Peyer's patch (tissue), 4 donors: ENCODE measurements at regions not wholly inside any gene's neighbourhood (a gene's known extent, or its start where the extent isn't known, plus 50 kb on each side); places are given as distances from the start of the nearest gene placed in this dataset.

Source experiments
- DNase-seq, 3 donors: peaks; one replicate each; pipeline ENCODE4 v3.0.0-alpha.2; 2017 to 2019
- H3K27ac ChIP-seq, 4 donors: fragments of 200-600 bp; sonication (generic); one replicate each; pipeline ENCODE4 v1.5.1; 2016 to 2019
- H3K27me3 ChIP-seq, 2 donors: fragments of 200-600 bp; sonication (generic); one replicate each; pipeline ENCODE4 v1.5.1; 2019
- H3K36me3 ChIP-seq, 3 donors: fragments of 200-600 bp; sonication (generic); one replicate each; pipeline ENCODE4 v1.5.1; 2016 to 2019
- H3K4me1 ChIP-seq, 4 donors: fragments of 200-600 bp; sonication (generic); one replicate each; pipeline ENCODE4 v1.5.1; 2016 to 2019
- H3K4me3 ChIP-seq, 4 donors: fragments of 200-600 bp; sonication (generic); 1 replicate in 3 of 4; 2 replicates in 1 of 4; pipeline ENCODE4 v1.5.1; 2016 to 2019; ENCODE audit warnings: mild to moderate bottlenecking in 1 of 4
- H3K9me3 ChIP-seq, 4 donors: fragments of 200-600 bp; sonication (generic); one replicate each; pipeline ENCODE4 v1.5.1; 2016 to 2019; ENCODE audit warnings: mild to moderate bottlenecking in 1 of 4
- CTCF ChIP-seq, 6 experiments: fragments of 450-650 bp in 4 of 6; fragments of 200-600 bp in 2 of 6; sonication (generic) in 1 of 6; IDR thresholded peaks; one replicate each; pipeline ENCODE4 v1.5.1; 2017 to 2019; ENCODE audit warnings: antibody characterized with exemption in 6 of 6, mild to moderate bottlenecking in 3 of 6, moderate library complexity in 1 of 6
- POLR2A ChIP-seq, 2 donors: fragments of 450-650 bp; IDR thresholded peaks; one replicate each; pipeline ENCODE4 v1.5.1; 2017; ENCODE audit warnings: antibody characterized with exemption in 2 of 2, mild to moderate bottlenecking in 2 of 2, moderate library complexity in 2 of 2

- Histone ChIP-seq H3K36me3 (no peaks in the 10 kb centered on the region), H3K27ac (no peak overlapping the region), H3K9me3 (no peaks in the 10 kb centered on the region), H3K4me1 (no peaks in the 10 kb centered on the region), H3K4me3 (no peak overlapping the region), H3K27me3 (no peaks in the 10 kb centered on the region)
- DNase-seq, result no peak
- TF ChIP-seq CTCF (IDR thresholded peaks at IDR 0.05), result no peak
- no peak for TF ChIP-seq POLR2A (IDR thresholded peaks at IDR 0.05)
These were observed 52.9 kb upstream of the CITED4 start for GRCh38 chr1:40914927-40915569.

- no peak for DNase-seq
- H3K36me3 ChIP-seq, result no peaks in the 10 kb centered on the region
- no peaks in the 10 kb centered on the region for H3K4me1 ChIP-seq
- no peak overlapping the region for H3K4me3 ChIP-seq
- no peaks in the 10 kb centered on the region for H3K9me3 ChIP-seq
- no peaks in the 10 kb centered on the region for H3K27me3 ChIP-seq
- TF ChIP-seq CTCF (IDR thresholded peaks at IDR 0.05) (no peak), POLR2A (IDR thresholded peaks at IDR 0.05) (no peak)
- H3K27ac ChIP-seq, result no peak overlapping the region
These were observed 53.4 kb upstream of the CITED4 start for GRCh38 chr1:40915581-40915980.

GRCh38 chr1:40917995-40918711 lies 56.0 kb upstream of the CITED4 start:
- no peak overlapping the region for H3K4me3 ChIP-seq
- no peaks in the 10 kb centered on the region for H3K27me3 ChIP-seq
- no peaks in the 10 kb centered on the region for H3K4me1 ChIP-seq
- TF ChIP-seq POLR2A (IDR thresholded peaks at IDR 0.05) (no peak), CTCF (IDR thresholded peaks at IDR 0.05) (no peak)
- no peak overlapping the region for H3K27ac ChIP-seq
- H3K36me3 ChIP-seq, result no peaks in the 10 kb centered on the region
- no peaks in the 10 kb centered on the region for H3K9me3 ChIP-seq
- DNase-seq, result peak in 1 of 3 donors; percentile 25

- TF ChIP-seq POLR2A (IDR thresholded peaks at IDR 0.05) (no peak), CTCF (IDR thresholded peaks at IDR 0.05) (no peak)
- Histone ChIP-seq H3K36me3 (no peaks in the 10 kb centered on the region), H3K9me3 (no peaks in the 10 kb centered on the region), H3K27me3 (no peaks in the 10 kb centered on the region), H3K4me3 (no peak overlapping the region), H3K4me1 (no peaks in the 10 kb centered on the region), H3K27ac (no peak overlapping the region)
- DNase-seq, result peak in 1 of 3 donors; percentile 42
These were observed 57.4 kb upstream of the CITED4 start for GRCh38 chr1:40919475-40920011.

GRCh38 chr1:40921522-40921921 lies 58.0 kb upstream of the CTPS1 start:
- Histone ChIP-seq H3K4me3 (no peak overlapping the region), H3K27ac (no peak overlapping the region), H3K4me1 (no peaks in the 10 kb centered on the region), H3K27me3 (no peaks in the 10 kb centered on the region), H3K9me3 (no peaks in the 10 kb centered on the region), H3K36me3 (no peaks in the 10 kb centered on the region)
- DNase-seq, result no peak
- TF ChIP-seq POLR2A (IDR thresholded peaks at IDR 0.05) (no peak), CTCF (IDR thresholded peaks at IDR 0.05) (no peak)
